CD1c-positive myeloid dendritic cell (primary cell): ENCODE measurements at regions not wholly inside any gene's neighbourhood (a gene's known extent, or its start where the extent isn't known, plus 50 kb on each side); places are given as distances from the start of the nearest gene placed in this dataset.

Source experiments
- DNase-seq: peaks from one replicate; pipeline ENCODE4 v3.0.0-alpha.2; 2016; ENCODE audit errors: extremely low spot score

- no peak for DNase-seq
Measured at GRCh38 chr12:77493302-77494168, 337.2 kb upstream of the NAV3 start.

- no peak for DNase-seq
Measured at GRCh38 chr12:77492536-77492935, 338.2 kb upstream of the NAV3 start.

DNA sequence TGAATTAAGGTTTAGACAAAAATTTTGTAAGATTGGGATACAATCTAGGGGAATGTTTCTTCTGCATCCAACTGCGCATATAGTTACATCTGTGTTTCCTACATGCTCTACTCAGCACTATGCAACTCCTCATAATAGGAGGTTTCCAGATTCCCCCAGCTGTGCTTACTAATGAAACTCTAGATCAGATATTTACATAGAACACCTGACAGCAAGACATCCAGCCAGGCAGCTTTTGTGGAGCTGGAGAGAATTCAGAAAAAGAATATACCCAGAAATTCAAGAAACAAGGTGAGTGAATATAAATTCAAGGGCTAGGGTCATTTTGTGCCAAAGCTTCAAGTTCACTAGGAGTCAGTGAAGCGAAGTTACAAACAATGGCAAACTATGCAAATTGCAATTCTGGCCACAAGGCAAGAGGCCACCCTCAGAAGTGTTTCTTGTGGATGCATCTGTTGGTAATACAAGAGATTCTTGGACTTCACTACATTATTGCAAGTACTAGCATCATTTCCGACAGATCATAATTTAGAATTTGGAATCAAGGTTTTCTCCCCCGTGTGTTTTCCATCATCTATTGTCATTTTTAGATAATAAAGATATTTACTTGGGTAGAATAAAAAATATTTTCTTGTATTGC is 341.2 kb upstream of the NAV3 start:
- DNase-seq = no peak

DNA sequence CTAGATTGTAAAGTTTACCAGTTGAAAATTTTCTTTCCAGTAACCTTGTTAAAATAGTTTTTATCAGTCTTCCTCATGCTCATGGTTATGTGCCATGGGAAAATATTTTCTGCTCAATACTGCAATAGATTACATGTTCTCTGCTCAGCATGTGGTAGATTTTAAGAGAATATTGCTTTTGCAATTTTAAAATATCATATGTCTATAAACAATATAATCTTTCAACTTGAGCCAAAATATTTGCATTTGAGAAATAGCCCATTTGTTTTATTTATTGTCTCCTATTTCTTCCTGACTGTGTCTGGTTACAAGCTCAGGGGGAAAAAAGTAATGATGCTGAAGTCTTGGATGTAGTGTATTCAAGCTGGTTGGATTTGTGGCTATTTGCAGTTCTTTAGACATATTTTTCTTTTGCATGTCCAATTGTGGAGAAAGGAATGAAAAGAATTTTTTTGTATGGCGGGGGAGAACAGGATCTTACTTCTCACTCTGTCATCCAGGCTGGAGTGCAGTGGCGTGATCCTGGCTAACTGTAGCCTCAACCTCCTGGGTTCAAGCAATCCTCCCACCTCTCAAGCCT is 342.6 kb upstream of the NAV3 start:
- DNase-seq = no peak

DNA sequence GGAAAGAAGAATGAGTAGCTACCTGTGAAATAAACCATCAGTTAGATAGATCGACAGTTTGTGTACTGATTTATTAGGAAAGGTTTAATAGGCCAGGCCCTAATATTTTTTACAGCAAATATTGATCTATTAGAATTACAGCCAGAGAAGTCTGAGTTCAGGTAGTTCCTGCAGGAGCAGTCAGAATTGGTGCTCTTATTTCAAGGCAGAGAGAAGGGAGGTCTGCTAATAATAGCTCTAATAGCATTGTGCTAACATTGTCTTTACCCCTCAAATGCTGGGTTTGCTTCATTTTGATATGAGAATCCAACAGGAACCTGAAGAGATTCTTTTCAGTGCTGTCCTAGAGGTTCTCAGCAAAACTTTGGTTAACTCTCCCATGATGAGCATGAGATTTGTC is 343.8 kb upstream of the NAV3 start:
- no peak for DNase-seq

- DNase-seq = no peak
Measured at GRCh38 chr12:77485961-77486854, 344.5 kb upstream of the NAV3 start.

- no peak for DNase-seq
Measured at GRCh38 chr12:77481687-77482086, 349.0 kb upstream of the NAV3 start.

GRCh38 chr12:77477907-77478533 is 352.7 kb upstream of the NAV3 start:
- DNase-seq = no peak

DNA sequence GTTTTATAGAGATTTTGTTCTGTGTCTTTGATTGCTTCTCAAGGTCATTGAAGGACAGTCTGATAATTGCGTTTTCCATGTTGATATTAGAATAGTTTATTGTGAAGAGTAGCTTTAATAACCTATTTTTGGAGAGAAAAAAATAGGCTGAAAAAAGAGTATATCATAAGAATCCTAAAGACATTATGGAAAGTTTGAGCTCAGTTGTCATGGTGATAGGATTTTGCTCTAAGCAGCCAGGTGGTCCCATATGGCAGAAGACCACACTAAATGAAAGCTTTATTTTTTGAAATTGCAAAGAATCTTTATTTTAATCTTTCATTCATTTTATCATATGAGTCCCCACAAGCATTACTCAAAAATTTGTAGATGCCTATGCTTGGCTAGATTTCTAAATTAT is 358.9 kb upstream of the NAV3 start:
- no peak for DNase-seq

GRCh38 chr12:77469578-77470333 is 360.9 kb upstream of the NAV3 start:
- no peak for DNase-seq

GRCh38 chr12:77442633-77443032 is 377.3 kb upstream of the E2F7 start:
- DNase-seq = no peak

GRCh38 chr12:77439749-77440148 is 374.4 kb upstream of the E2F7 start:
- no peak for DNase-seq

- DNase-seq = no peak
Measured at GRCh38 chr12:77438644-77439043, 373.3 kb upstream of the E2F7 start.

DNA sequence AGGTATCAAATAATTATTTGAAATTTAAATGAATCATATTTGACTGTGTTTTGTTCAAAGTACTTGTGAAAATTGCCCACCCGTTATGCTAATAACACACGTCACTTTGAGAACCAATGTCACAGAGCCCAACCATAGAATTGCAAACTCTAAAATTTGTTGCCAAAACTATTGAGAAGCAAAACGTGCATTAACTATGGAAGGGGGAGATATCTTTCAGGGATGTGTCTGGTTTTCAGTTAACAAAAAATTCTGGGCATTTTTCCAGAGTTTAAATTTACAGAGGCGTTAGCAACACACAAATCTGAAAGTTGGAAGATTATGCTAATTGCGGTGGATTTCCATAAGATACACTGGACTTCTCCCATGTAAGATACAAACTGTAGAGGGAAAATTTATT is 371.8 kb upstream of the E2F7 start:
- no peak for DNase-seq

DNA sequence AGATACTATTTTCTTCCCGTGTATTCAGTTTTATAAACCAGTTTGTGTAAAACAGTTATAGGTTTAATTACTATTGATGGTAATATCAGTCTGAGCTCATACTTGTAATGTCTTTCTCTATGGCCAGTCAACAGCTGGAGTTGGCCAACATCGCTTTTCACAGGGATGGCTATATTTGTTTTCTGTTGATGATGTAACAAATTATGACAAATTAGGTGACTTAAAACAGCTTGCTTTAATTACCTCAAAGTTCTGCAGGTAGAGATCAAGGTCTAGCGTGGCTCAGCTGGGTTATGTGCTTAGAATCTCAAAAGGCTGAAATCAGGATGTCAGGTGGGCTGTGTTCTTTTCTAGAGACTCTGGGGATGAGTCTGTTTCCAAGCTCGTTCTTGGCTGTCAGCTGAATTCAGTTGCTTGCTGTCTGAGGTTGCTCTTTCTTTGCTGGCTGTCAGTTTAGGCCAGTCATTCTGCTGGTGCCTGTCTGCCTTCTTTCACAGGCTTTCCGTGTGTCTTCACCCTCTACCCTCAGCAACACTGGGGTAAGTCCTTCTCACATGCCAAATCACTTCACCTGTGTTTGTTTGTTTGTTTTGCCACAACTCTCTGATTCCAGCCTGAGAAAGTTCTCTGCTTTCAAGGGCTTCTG is 370.2 kb upstream of the E2F7 start:
- DNase-seq = no peak

DNA sequence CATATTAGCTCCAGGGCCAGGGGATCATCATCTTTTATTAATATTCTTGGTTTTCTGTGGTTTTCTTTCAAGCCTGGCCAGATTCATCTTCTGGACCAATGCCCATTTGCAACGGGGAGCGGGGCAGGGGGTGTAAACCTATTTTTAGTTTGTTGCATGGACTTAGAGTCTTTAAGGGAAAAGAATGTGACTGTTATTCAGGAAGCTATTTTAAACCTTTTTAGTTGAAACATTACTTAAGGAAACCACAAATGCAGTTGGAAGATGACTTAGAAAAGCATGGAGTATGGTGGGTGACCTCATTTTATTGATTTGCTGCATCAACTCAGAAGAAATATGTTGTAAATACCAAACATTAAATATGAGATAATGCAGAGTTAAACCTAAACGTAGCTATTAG is 368.4 kb upstream of the E2F7 start:
- no peak for DNase-seq

DNA sequence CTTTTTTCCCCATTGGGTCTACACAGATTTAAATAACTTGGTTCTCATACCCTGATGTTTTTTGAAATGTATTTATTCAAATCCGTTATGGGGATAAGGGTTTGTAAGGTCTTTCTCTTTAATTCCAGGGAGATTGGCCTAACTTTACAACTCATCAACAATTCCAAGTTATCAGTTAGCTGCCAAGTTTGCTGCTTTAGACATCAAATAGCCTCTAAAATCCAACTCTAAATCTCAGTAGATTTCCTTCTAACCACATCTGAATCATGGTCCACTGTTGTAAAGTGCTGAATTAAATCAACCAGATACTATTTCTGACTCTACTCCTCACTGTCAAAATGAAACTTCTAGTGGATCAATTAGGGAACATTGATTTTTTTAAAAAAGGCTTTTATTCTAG is 364.1 kb upstream of the E2F7 start:
- no peak for DNase-seq

- DNase-seq = no peak
Measured at GRCh38 chr12:77421152-77421551, 355.8 kb upstream of the E2F7 start.

DNA sequence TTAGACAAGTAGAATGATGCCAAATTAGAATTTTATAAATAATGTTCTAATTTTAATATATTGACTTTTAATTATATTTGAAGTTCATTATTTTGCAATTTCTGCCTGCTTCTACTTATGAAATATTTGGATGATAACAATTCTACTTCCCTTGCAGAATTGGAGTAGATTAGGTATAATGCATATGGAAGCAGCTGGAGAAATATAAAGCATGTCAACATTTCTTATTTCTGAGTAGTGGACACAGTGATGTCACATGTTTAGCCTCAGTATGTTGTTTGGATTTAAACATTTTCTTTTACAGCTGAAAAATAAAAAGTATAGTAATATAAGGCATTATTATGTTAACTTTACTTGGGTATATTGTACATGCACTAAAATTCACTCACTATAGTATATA is 344.2 kb upstream of the E2F7 start:
- DNase-seq = no peak

GRCh38 chr12:77407931-77408330 is 342.6 kb upstream of the E2F7 start:
- no peak for DNase-seq
